ENCODE measurements at regions not wholly inside any gene's neighbourhood (a gene's known extent, or its start where the extent isn't known, plus 50 kb on each side); places are given as distances from the start of the nearest gene placed in this dataset.

DNA sequence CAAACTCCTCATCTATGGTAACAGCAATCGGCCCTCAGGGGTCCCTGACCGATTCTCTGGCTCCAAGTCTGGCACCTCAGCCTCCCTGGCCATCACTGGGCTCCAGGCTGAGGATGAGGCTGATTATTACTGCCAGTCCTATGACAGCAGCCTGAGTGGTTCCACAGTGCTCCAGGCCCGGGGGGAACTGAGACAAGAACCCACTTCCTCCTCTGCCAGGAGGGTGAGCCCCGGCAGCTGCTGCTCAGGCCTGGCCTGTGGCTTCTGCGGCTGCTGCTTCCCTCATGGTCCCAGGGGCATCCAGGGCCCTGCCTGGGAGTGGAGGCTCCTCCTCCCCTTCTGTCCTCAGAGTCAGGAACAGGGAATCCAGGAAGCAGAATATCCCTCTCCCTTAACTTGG, 98.4 kb downstream of the ZNF280B start:
- TF ChIP-seq, protein P1, sequence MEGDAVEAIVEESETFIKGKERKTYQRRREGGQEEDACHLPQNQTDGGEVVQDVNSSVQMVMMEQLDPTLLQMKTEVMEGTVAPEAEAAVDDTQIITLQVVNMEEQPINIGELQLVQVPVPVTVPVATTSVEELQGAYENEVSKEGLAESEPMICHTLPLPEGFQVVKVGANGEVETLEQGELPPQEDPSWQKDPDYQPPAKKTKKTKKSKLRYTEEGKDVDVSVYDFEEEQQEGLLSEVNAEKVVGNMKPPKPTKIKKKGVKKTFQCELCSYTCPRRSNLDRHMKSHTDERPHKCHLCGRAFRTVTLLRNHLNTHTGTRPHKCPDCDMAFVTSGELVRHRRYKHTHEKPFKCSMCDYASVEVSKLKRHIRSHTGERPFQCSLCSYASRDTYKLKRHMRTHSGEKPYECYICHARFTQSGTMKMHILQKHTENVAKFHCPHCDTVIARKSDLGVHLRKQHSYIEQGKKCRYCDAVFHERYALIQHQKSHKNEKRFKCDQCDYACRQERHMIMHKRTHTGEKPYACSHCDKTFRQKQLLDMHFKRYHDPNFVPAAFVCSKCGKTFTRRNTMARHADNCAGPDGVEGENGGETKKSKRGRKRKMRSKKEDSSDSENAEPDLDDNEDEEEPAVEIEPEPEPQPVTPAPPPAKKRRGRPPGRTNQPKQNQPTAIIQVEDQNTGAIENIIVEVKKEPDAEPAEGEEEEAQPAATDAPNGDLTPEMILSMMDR (conservative IDR thresholded peaks at IDR 0.05) = no peak
- H3K27ac ChIP-seq = no peak overlapping the region

DNA sequence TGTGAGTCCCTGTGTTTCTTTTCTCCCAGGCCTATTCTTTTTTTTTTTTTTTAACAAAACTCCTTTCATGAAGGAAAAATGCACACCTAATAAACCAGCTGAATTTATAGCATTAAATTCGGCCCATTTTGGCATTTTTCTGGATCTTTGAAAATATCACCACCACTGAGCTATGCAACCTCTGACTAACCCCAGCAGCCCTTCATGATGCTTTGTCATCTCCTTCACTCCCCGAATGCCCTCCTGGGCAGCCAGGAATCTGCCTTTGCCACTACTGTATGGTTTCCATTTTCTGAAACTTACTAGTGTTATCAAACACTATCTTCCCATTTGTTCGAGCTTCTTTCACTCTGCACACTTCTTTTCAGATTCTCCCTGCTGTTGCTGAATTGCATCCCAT, 97.9 kb downstream of the ZNF280B start:
- TF ChIP-seq, protein P1 (conservative IDR thresholded peaks at IDR 0.05) = no peak
- no peak overlapping the region for H3K27ac ChIP-seq

DNA sequence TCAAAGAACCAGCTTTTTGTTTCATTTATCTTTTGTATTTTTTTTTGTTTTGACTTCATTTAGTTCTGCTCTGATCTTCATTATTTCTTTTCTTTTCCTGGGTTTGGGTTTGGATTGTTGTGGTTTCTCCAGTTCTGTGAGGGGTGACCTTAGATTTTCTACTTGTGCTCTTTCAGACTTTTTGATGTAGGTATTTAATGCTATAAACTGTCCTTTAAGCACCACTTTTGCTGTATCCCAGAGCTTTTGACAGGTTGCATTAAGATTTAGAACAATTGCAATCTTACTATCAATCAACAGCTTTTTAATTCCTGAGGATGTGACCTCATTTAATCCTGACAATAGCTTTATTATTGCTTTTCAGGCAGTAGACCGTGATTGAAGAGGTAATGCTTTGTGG, 94.3 kb downstream of the ZNF280B start:
- TF ChIP-seq, protein P1 (conservative IDR thresholded peaks at IDR 0.05) = no peak
- H3K27ac ChIP-seq = no peak overlapping the region

DNA sequence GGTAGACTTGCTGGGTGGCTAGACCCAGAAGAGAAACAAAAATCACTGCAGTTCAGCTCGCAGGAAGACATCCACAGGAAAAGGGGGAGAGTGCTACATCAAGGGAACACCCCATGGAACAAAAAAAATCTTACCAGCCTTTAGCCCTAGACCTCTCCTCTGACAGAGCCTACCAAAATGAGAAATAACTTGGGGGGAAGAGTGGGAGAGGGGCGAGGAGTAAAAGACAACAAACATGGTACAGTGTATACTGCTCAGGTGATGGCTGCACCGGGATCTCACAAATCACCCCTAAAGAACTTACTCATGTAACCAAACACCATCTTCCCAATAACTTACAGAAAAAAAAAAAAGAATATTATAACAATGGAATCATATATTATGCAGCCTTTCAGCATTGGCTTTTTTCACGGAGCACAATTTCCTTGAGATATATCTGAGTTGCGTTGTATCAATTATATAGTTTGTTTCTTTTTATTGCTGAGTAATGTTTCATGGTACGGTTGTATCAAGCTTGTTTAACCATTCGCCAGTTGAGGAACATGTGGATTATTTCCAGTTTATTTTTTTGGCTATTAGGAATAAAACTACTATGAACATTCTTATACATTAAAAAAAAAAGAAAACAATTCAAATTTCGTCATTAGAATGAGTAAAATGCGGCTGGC, 90.9 kb downstream of the ZNF280B start:
- TF ChIP-seq, protein P1 (conservative IDR thresholded peaks at IDR 0.05) = no peak
- H3K27ac ChIP-seq = no peak overlapping the region

DNA sequence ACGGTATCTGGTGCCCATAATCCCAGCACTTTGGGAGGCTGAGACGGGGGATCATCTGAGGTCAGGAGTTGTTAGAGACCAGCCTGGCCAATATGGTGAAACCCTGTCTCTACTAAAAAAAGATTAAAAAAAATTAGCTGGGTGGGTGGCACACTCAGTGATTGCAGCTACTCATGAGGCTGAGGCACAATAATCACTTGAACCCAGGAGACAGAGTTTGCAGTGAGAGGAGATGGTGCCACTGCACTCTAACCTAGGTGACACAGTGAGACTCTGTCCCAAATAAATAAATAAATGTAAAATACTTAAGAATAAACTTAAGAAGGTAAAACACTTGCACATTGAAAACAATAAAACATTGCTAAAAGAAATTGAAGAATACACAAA, 90.4 kb downstream of the ZNF280B start:
- TF ChIP-seq, protein P1 (conservative IDR thresholded peaks at IDR 0.05) = no peak
- H3K27ac ChIP-seq = no peak overlapping the region

DNA sequence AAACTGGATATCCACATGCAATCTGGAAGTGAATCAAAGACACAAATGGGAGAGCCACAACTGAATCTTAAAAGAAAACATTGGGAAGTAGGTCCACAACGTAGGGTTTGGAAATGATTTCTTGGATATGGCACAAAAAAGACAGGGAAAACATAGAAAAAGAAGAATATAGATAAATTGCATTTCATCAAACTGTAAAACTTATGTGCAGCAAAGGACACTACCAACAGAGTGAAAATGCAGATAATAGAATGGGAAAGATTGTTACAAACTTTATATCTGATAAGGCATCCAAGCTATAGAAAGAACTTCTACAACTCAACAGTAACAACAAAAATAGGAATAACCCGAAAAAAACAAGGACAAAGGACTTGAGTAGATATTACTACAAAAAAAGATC, 89.6 kb downstream of the ZNF280B start:
- TF ChIP-seq, protein P1 (conservative IDR thresholded peaks at IDR 0.05) = no peak
- H3K27ac ChIP-seq = no peak overlapping the region

DNA sequence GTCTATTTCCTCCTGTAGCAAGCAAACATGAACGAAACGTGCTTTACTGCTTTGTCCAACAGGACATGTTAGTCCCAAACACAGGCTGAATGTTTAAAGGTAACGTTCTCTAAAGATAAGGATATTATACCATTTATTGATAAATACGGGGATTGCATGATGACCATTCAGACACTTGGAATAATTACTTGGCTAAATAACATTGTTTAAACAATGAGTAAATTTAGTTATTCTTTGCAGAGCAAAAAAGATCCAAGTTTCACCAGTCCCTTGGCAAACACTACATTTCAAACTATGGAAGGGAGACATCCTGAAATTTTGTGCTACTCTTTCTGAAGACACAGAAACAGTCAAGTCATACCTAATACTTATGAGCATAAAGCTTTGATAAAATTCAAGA, 88.0 kb downstream of the ZNF280B start:
- no peak overlapping the region for H3K27ac ChIP-seq
- TF ChIP-seq, protein P1 (conservative IDR thresholded peaks at IDR 0.05) = no peak

All from VCaP (cell line).